Adrenal gland (tissue), 9 donors: ENCODE measurements at regions not wholly inside any gene's neighbourhood (a gene's known extent, or its start where the extent isn't known, plus 50 kb on each side); places are given as distances from the start of the nearest gene placed in this dataset.

ENCODE experiments used
- DNase-seq, 7 donors: peaks; one replicate each; pipeline ENCODE4 v3.0.0-alpha.2; 2019 to 2020
- H3K27ac ChIP-seq, 5 donors: fragments of 200-600 bp; sonication (generic) in 4 of 5; 1 replicate in 3 of 5; 2 replicates in 2 of 5; pipeline versions ENCODE4 v1.5.1 to v1.8.0; 2016 to 2020; ENCODE audit warnings: mild to moderate bottlenecking in 1 of 5
- H3K27me3 ChIP-seq: fragments of 200-600 bp; 2 replicates; pipeline ENCODE4 v1.8.0; 2021
- H3K36me3 ChIP-seq, 2 donors: fragments of 200-600 bp; replicated peaks in 1 of 2; 1 replicate in 1 of 2; 2 replicates in 1 of 2; pipeline versions ENCODE4 v1.5.1 to v1.8.0; 2018 to 2022
- H3K4me1 ChIP-seq, 2 donors: fragments of 200-600 bp; replicated peaks in 1 of 2; 1 replicate in 1 of 2; 2 replicates in 1 of 2; pipeline versions ENCODE4 v1.5.1 to v1.8.0; 2018 to 2021
- H3K4me3 ChIP-seq, 4 donors: fragments of 200-600 bp; sonication (generic) in 3 of 4; one replicate each; pipeline ENCODE4 v1.5.1; 2016 to 2018
- H3K9me3 ChIP-seq, 3 donors: fragments of 200-600 bp; sonication (generic) in 1 of 3; replicated peaks in 1 of 3; 1 replicate in 2 of 3; 2 replicates in 1 of 3; pipeline versions ENCODE4 v1.5.1 to v1.8.0; 2016 to 2021
- POLR2A ChIP-seq, 2 donors: fragments of 450-650 bp; IDR thresholded peaks; one replicate each; pipeline ENCODE4 v1.6.1; 2017; ENCODE audit warnings: antibody characterized with exemption in 2 of 2, mild to moderate bottlenecking in 2 of 2, moderate library complexity in 1 of 2
- WGBS, 4 donors: extraction: QIAGEN DNeasy Blood & Tissue Kit in 2 of 4; methylation state at CpG; one replicate each; pipeline versions ENCODE4 v1.1.5 to v1.1.7; 2013 to 2017; 5-methylcytosine and 5-hydroxymethylcytosine counted together
- intact Hi-C, 2 donors: fragments of 100-400 bp; cut with DNase I; formaldehyde crosslinking; loops; one replicate each; pipeline versions ENCODE4 v1.14.1 to v1.15.0; 2022 to 2023
- TF ChIP-seq, protein P1 (sequence below), 6 experiments: fragments of 450-650 bp in 4 of 6; fragments of 200-600 bp in 2 of 6; sonication (generic) in 1 of 6; IDR thresholded peaks; 1 replicate in 5 of 6; 2 replicates in 1 of 6; pipeline versions ENCODE4 v1.5.1 to v1.8.0; 2016 to 2021; ENCODE audit warnings: antibody characterized with exemption in 6 of 6, mild to moderate bottlenecking in 2 of 6, moderate library complexity in 1 of 6
- donor health status: healthy with polysubstance abuse.
- donor health status: Bipolar disorder and iron deficiency.
- donor health status: DM: yes; HTN: yes; CAD: no.
- donor health status: DM: no; HTN: no; CAD: no.
- donor health status: DM: no; HTN: no; CAD: no.

DNA sequence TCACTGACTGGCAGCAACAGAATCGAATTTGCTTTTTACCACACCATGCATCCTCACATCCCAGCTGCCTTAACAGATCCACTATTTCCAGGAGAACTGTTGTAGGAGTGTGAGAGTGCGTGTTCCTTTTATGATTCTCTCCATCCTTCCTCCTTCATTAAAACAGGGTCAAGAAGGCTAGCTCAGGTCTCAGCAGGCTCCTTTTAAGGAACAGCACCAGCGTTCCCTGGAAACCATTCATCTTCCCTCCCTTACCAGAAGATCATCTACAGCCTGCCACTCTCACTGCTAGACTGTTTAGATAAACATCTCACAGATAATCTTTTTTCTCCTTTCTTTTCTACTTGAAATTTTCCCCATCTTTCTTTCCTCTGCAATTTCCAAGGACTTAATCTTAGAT, 1531.9 kb upstream of the CDH8 start:
- 38 to 47% (median 43%) methylated on average over 3 of the region's 3 CpGs for WGBS, 4 donors

DNA sequence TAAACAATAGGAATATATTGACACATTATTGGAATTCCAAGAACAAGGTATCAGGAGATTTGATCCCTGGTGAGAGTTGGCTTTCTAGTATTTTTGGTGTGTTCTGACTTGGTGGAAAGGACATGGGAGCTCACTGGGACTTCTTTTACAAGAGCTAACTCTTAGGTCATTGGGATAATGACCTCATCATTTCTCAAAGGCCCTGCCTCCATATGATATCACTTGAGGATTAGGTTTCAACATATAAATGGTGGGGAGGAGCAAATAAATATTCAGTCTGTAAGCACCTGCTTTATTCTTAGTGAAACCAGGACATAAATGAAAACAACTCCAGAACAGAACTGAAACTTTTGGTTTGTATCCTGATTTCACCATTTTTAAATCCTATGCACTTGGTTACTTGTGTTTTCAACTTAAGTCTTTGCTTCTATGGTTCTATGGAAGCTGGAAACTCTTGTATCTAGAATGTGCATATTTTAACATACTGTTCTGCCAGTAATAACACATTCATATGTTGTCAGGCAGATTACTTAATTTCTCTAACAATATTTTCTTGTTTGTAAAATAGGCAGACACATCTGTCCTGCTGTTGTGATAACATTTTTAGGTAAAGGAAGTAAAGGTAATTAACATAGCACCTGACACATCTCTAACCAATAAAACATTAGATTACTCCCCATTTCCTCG, 1527.7 kb upstream of the CDH8 start:
- DNase-seq: no peak
- intact Hi-C loops: no loop called here
- Histone ChIP-seq H3K27me3 (no peaks in the 10 kb centered on the region), H3K4me1 (no peaks in the 10 kb centered on the region), H3K4me3 (no peak overlapping the region), H3K27ac (no peak overlapping the region), H3K9me3 (no peaks in the 10 kb centered on the region), H3K36me3 (no peaks in the 10 kb centered on the region)
- TF ChIP-seq, protein P1, sequence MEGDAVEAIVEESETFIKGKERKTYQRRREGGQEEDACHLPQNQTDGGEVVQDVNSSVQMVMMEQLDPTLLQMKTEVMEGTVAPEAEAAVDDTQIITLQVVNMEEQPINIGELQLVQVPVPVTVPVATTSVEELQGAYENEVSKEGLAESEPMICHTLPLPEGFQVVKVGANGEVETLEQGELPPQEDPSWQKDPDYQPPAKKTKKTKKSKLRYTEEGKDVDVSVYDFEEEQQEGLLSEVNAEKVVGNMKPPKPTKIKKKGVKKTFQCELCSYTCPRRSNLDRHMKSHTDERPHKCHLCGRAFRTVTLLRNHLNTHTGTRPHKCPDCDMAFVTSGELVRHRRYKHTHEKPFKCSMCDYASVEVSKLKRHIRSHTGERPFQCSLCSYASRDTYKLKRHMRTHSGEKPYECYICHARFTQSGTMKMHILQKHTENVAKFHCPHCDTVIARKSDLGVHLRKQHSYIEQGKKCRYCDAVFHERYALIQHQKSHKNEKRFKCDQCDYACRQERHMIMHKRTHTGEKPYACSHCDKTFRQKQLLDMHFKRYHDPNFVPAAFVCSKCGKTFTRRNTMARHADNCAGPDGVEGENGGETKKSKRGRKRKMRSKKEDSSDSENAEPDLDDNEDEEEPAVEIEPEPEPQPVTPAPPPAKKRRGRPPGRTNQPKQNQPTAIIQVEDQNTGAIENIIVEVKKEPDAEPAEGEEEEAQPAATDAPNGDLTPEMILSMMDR (IDR thresholded peaks at IDR 0.05): no peak
- no peak for TF ChIP-seq POLR2A (IDR thresholded peaks at IDR 0.05)
- 51 to 63% (median 56%) methylated on average over 1 of the region's 1 CpG for WGBS, 4 donors

More for the DNA sequence above, 1531.9 kb upstream of the CDH8 start:
- Histone ChIP-seq H3K4me1 (no peaks in the 10 kb centered on the region), H3K36me3 (no peaks in the 10 kb centered on the region), H3K27me3 (no peaks in the 10 kb centered on the region), H3K4me3 (no peak overlapping the region), H3K9me3 (no peaks in the 10 kb centered on the region), H3K27ac (no peak overlapping the region)
- TF ChIP-seq POLR2A (IDR thresholded peaks at IDR 0.05): no peak
- TF ChIP-seq, protein P1 (IDR thresholded peaks at IDR 0.05): no peak
- intact Hi-C loops: no loop called here
- no peak for DNase-seq

DNA sequence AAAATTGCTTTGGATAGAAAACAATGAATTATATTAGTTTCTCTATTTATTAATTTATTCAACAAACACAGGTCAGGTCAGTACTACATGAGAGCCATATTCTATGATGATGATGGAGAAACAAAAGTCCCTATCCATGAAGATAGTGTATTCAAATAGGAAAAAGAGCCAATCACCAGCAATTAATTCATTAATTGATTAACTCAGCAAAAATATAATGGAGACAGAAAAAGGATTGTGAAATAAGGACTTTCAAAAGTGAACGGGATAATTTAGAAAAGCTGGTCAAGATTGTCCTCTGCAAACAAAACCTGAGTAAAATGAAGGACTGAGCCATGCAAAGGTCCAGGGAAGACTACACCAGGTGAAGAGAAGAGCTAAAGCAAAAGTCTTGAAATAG, 1517.7 kb upstream of the CDH8 start:
- WGBS, 4 donors: 75 to 86% (median 80%) methylated on average over 1 of the region's 1 CpG
- TF ChIP-seq POLR2A (IDR thresholded peaks at IDR 0.05): no peak
- TF ChIP-seq, protein P1 (IDR thresholded peaks at IDR 0.05): no peak
- H3K36me3 ChIP-seq: no peaks in the 10 kb centered on the region
- H3K27ac ChIP-seq: no peak overlapping the region
- no peaks in the 10 kb centered on the region for H3K4me1 ChIP-seq
- DNase-seq: no peak
- H3K27me3 ChIP-seq: no peaks in the 10 kb centered on the region
- H3K4me3 ChIP-seq: no peak overlapping the region
- intact Hi-C loops: no loop called here
- H3K9me3 ChIP-seq: no peaks in the 10 kb centered on the region

DNA sequence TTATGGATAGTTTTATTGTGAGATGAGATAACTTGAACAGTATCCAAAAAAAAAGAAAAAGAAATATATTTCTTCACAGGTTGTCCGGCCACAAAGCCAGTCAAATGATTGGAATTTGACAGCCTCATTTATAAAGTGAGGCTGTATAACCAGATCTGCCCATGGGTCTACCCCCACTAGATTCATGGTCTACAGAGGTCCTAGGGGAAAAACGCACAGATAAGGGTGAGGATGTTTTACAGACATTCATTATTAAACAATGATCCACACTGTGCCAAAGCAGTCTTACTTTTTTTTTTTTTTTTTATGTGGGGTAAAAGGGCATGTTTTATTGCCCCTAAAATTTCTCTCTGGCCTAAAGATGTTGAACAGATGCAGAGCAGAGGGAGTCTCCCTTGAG, 1503.0 kb upstream of the CDH8 start:
- Histone ChIP-seq H3K4me3 (no peak overlapping the region), H3K27me3 (no peaks in the 10 kb centered on the region), H3K4me1 (no peaks in the 10 kb centered on the region), H3K36me3 (no peaks in the 10 kb centered on the region), H3K9me3 (no peaks in the 10 kb centered on the region), H3K27ac (no peak overlapping the region)
- TF ChIP-seq, protein P1 (IDR thresholded peaks at IDR 0.05): no peak
- no peak for TF ChIP-seq POLR2A (IDR thresholded peaks at IDR 0.05)
- WGBS, 4 donors: 49 to 73% (median 65%) methylated on average over 2 of the region's 2 CpGs
- DNase-seq: no peak
- intact Hi-C loops: no loop called here
